HAP-1 (cell line): ENCODE measurements at regions not wholly inside any gene's neighbourhood (a gene's known extent, or its start where the extent isn't known, plus 50 kb on each side); places are given as distances from the start of the nearest gene placed in this dataset.

Experiments
- DNase-seq, 2 experiments: peaks; one replicate each; pipeline ENCODE4 v3.0.0-alpha.2; 2016 to 2020; ENCODE audit warnings: low spot score in 2 of 2
- H3K27me3 ChIP-seq: fragments of 250-450 bp; sonication (Bioruptor Pico); 2 replicates; pipeline ENCODE4 v1.5.1; 2020; ENCODE audit warnings: low read depth, mild to moderate bottlenecking, moderate library complexity
- H3K36me3 ChIP-seq: fragments of 250-450 bp; sonication (Bioruptor Pico); replicated peaks from 2 replicates; pipeline ENCODE4 v1.5.1; 2020; ENCODE audit warnings: mild to moderate bottlenecking
- H3K4me1 ChIP-seq: fragments of 250-450 bp; sonication (Bioruptor Pico); 2 replicates; pipeline ENCODE4 v1.5.1; 2020; ENCODE audit warnings: mild to moderate bottlenecking
- H3K4me3 ChIP-seq: fragments of 250-450 bp; sonication (Bioruptor Pico); 2 replicates; pipeline ENCODE4 v1.5.1; 2020; ENCODE audit warnings: mild to moderate bottlenecking, moderate library complexity
- H3K9me3 ChIP-seq: fragments of 250-450 bp; sonication (Bioruptor Pico); 2 replicates; pipeline ENCODE4 v1.5.1; 2020; ENCODE audit warnings: mild to moderate bottlenecking, moderate library complexity
- in situ Hi-C: fragments of 300-500 bp; cut with MboI; formaldehyde crosslinking; loops from 3 replicates; pipeline ENCODE4 v1.14.3; 2020; ENCODE audit warnings: low sequenced_read_pairs, inconsistent platforms, mixed read lengths

DNA sequence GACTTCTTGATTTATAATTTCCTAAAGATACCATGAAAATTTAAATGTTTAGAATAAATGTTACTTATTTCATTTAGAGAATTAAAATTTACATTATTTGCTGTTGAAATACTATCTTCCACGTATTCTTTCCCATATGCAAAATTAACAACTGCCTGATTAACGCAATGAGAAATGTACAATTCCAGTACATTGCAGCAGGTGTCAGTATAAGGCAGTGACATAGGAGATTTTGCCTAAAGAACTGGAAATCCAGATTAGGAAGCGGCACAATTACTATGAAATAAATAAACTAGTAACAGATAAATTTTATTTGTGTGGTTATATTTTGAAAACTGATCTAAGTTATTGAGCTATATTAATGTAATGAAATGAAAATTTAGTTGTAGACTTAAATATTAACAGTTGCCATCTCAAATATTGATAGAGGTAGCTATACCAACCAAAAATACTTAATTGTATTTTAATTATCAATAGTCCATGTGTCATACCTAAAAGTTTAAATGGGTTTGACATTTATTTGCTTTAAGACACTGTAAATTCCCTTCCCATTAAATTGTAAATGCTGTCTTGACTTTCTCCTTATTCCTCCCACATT, 300.2 kb downstream of the UTRN start:
- H3K36me3 ChIP-seq = no peaks in the 10 kb centered on the region
- peak; percentile 41 to 81 for DNase-seq
- H3K4me3 ChIP-seq = peak overlapping the region; percentile 26
- peaks cover 27% of the 10 kb centered on the region for H3K4me1 ChIP-seq
- in situ Hi-C loops = loop anchor here (25.0 kb wide), 4 partner anchors 352 to 1052 kb away; no protein-coding TSS in a partner anchor
- no peaks in the 10 kb centered on the region for H3K9me3 ChIP-seq
- no peaks in the 10 kb centered on the region for H3K27me3 ChIP-seq

- H3K4me1 ChIP-seq = peaks cover 27% of the 10 kb centered on the region
- H3K9me3 ChIP-seq = no peaks in the 10 kb centered on the region
- peak; percentile 19 to 21 for DNase-seq
- in situ Hi-C loops = loop anchor here (25.0 kb wide), 4 partner anchors 350 to 1050 kb away; no protein-coding TSS in a partner anchor
- H3K4me3 ChIP-seq = no peak overlapping the region
- no peaks in the 10 kb centered on the region for H3K36me3 ChIP-seq
- no peaks in the 10 kb centered on the region for H3K27me3 ChIP-seq
Measured at GRCh38 chr6:144586986-144587385, 301.9 kb downstream of the UTRN start.

GRCh38 chr6:144588697-144589325, 303.7 kb downstream of the UTRN start:
- DNase-seq = no peak
- Histone ChIP-seq H3K4me1 (peaks cover 22% of the 10 kb centered on the region), H3K27me3 (no peaks in the 10 kb centered on the region), H3K36me3 (0 out of 2 replicates have a peak, but pooled peaks cover 4% of the 10 kb centered on the region), H3K9me3 (no peaks in the 10 kb centered on the region), H3K4me3 (no peak overlapping the region)
- in situ Hi-C loops = loop anchor here (25.0 kb wide), 4 partner anchors 348 to 1048 kb away; no protein-coding TSS in a partner anchor

DNA sequence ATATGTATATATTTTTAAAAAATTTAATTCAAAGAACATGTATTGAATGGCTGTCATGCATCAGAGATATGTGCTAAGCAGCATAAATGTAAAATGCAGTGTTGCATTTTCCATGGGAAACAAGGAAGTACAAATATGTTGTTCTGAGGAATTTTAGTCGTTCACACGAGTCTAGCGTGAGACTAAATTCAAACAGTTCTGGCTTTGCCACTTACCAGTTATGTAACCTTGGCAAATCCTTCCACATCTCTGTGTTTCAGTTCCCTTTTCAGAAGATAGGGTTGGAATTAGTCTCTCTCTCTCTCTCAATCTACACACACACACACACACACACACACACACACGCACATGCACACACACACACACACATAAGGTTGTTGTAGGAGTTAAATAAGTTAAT, 305.4 kb downstream of the UTRN start:
- no peak for DNase-seq
- H3K36me3 ChIP-seq = 0 out of 2 replicates have a peak, but pooled peaks cover 4% of the 10 kb centered on the region
- in situ Hi-C loops = loop anchor here (25.0 kb wide), 4 partner anchors 347 to 1047 kb away; no protein-coding TSS in a partner anchor

DNA sequence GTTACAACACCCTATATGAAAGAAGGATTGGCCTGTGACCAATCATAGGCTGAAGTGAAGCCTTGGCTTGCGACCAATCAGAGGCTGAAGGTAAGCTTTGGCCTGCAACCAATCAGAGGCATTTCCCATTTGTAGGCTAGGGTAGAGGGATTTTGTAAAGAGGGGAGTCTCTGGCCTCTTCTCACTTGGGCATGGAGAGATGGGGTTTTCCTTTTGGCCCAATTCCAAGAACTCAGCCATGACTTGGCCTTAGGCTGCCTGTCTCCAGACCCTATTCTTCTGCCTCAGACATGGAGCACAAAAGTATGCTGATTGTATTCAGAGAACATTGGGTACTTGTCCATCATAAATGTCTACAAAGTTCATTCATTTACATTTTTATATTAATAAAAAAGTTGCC, 308.3 kb downstream of the UTRN start:
- Histone ChIP-seq H3K27me3 (no peaks in the 10 kb centered on the region), H3K4me1 (peaks cover 15% of the 10 kb centered on the region), H3K4me3 (no peak overlapping the region), H3K9me3 (no peaks in the 10 kb centered on the region), H3K36me3 (0 out of 2 replicates have a peak, but pooled peaks cover 4% of the 10 kb centered on the region)
- no peak for DNase-seq
- in situ Hi-C loops = loop anchor here (25.0 kb wide), 4 partner anchors 344 to 1044 kb away; no protein-coding TSS in a partner anchor

More for the DNA sequence above, 305.4 kb downstream of the UTRN start:
- Histone ChIP-seq H3K27me3 (no peaks in the 10 kb centered on the region), H3K4me1 (peaks cover 22% of the 10 kb centered on the region), H3K4me3 (no peak overlapping the region), H3K9me3 (no peaks in the 10 kb centered on the region)

GRCh38 chr6:144594585-144594984, 309.4 kb downstream of the UTRN start:
- H3K4me1 ChIP-seq = peaks cover 11% of the 10 kb centered on the region
- DNase-seq = no peak
- H3K27me3 ChIP-seq = no peaks in the 10 kb centered on the region
- in situ Hi-C loops = loop anchor here (25.0 kb wide), 4 partner anchors 343 to 1043 kb away; no protein-coding TSS in a partner anchor
- no peaks in the 10 kb centered on the region for H3K9me3 ChIP-seq
- H3K36me3 ChIP-seq = 0 out of 2 replicates have a peak, but pooled peaks cover 4% of the 10 kb centered on the region
- no peak overlapping the region for H3K4me3 ChIP-seq

DNA sequence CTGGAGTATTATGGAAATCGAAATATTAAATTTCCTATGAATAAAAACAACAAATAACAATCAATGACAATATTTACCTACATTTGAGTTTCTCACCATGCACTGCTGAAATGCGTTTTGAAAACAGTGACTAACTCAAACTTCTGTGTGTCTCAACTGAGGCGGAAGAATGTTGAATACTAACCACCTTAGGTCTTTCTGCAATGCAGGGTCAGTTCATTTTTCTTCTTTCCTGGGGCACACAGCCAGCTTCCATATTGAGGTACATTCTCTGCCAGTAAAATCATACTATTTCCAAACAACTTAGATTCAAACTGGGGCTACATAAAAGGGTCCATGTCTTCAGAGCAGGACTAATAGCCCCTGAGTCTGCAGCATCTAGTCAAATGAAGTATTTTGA, 310.1 kb downstream of the UTRN start:
- in situ Hi-C loops = loop anchor here (25.0 kb wide), 4 partner anchors 342 to 1042 kb away; no protein-coding TSS in a partner anchor
- Histone ChIP-seq H3K9me3 (no peaks in the 10 kb centered on the region), H3K4me3 (no peak overlapping the region), H3K4me1 (peaks cover 11% of the 10 kb centered on the region), H3K36me3 (0 out of 2 replicates have a peak, but pooled peaks cover 4% of the 10 kb centered on the region), H3K27me3 (no peaks in the 10 kb centered on the region)
- DNase-seq = no peak

DNA sequence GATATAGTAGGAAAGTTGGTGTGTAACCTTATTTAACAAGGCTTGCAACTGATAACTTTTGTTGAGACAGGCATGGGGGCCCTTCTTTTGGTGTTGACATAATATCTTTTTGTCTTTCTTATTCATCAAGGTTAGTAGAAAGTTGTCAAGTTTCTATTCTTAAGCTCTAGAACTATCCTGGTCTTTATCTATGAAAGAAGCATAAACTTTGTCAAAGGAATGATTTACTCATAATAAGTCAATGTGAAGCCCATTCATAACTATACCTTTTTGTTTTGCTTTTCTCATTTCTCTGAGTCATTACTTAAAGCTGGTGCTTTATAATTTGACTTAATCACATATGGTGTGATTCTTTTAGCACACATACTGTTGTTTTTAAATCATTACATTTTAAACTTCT, 312.4 kb downstream of the UTRN start:
- H3K9me3 ChIP-seq = no peaks in the 10 kb centered on the region
- in situ Hi-C loops = loop anchor here (25.0 kb wide), 4 partner anchors 340 to 1040 kb away; no protein-coding TSS in a partner anchor
- H3K4me3 ChIP-seq = no peak overlapping the region
- 0 out of 2 replicates have a peak, but pooled peaks cover 4% of the 10 kb centered on the region for H3K36me3 ChIP-seq
- no peak for DNase-seq
- H3K27me3 ChIP-seq = no peaks in the 10 kb centered on the region
- peaks cover 11% of the 10 kb centered on the region for H3K4me1 ChIP-seq

- Histone ChIP-seq H3K36me3 (no peaks in the 10 kb centered on the region), H3K4me3 (no peak overlapping the region), H3K27me3 (no peaks in the 10 kb centered on the region), H3K9me3 (no peaks in the 10 kb centered on the region), H3K4me1 (peaks cover 11% of the 10 kb centered on the region)
- in situ Hi-C loops = loop anchor here (25.0 kb wide), 4 partner anchors 338 to 1038 kb away; no protein-coding TSS in a partner anchor
- DNase-seq = no peak
Measured at GRCh38 chr6:144599615-144600014, 314.5 kb downstream of the UTRN start.

- Histone ChIP-seq H3K4me3 (no peak overlapping the region), H3K36me3 (no peaks in the 10 kb centered on the region), H3K27me3 (no peaks in the 10 kb centered on the region), H3K4me1 (peaks cover 19% of the 10 kb centered on the region), H3K9me3 (no peaks in the 10 kb centered on the region)
- in situ Hi-C loops = no loop called here
- no peak for DNase-seq
Measured at GRCh38 chr6:144601221-144601620, 316.1 kb downstream of the UTRN start.

DNA sequence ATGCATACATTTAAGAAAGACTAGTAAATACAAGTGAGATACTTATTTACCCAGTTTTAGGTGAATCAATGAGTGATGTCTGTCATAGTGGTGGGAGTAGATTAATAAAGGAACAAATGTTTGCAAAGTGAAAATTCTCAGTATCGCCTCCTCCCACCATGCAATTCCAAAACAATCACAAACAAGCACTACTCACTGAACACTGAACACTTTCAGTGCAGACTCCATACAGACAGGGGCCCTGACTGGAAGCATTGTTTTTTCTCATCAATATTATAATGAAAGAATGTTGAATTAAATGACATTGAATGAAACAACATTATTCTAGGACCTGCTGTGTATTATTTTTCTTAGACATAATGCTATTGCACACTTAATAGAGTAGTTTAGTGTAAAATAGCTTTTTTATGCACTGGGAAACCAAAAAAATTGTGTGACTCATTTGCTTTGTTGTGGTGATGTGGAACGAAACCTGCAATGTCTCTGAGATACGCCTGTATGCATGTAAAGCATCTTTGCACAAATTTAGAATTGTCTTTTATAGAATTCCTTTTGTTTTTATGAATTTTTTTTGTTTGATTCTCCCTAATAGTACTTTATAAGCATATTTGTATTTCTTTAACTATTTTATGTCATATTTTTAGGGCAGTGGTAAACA, 317.5 kb downstream of the UTRN start:
- Histone ChIP-seq H3K9me3 (no peaks in the 10 kb centered on the region), H3K27me3 (no peaks in the 10 kb centered on the region), H3K4me3 (no peak overlapping the region), H3K4me1 (peaks cover 13% of the 10 kb centered on the region), H3K36me3 (no peaks in the 10 kb centered on the region)
- in situ Hi-C loops = no loop called here
- DNase-seq = no peak

- peak in 1 of 2 experiments; percentile 80 for DNase-seq
- Histone ChIP-seq H3K9me3 (no peaks in the 10 kb centered on the region), H3K36me3 (no peaks in the 10 kb centered on the region), H3K4me1 (peaks cover 12% of the 10 kb centered on the region), H3K4me3 (no peak overlapping the region), H3K27me3 (no peaks in the 10 kb centered on the region)
- in situ Hi-C loops = no loop called here
Measured at GRCh38 chr6:144606083-144606482, 320.9 kb downstream of the UTRN start.

- Histone ChIP-seq H3K36me3 (no peaks in the 10 kb centered on the region), H3K9me3 (no peaks in the 10 kb centered on the region), H3K27me3 (no peaks in the 10 kb centered on the region), H3K4me3 (no peak overlapping the region), H3K4me1 (peaks cover 23% of the 10 kb centered on the region)
- DNase-seq = no peak
- in situ Hi-C loops = no loop called here
Measured at GRCh38 chr6:144607998-144608735, 323.0 kb downstream of the UTRN start.
